IMR-90 (cell line): ENCODE measurements at regions not wholly inside any gene's neighbourhood (a gene's known extent, or its start where the extent isn't known, plus 50 kb on each side); places are given as distances from the start of the nearest gene placed in this dataset.

Experiments
- ATAC-seq: fragments of 200-7000 bp; cut with Tn5 transposase; 2 replicates; pipeline ENCODE4 v1.9.1; 2020; ENCODE audit warnings: low read depth, mild to moderate bottlenecking, moderate library complexity
- BruUV-seq: library from RNA; stranded (reverse); fragments of 400-500 nt; replicated peaks from 2 replicates; lab custom pipeline; 2021; lab: Mats Ljungman, UMichigan
- CTCF ChIA-PET: fragments of 300-600 bp; formaldehyde crosslinking; extraction: SDS; loops from one replicate; lab custom pipeline; 2021; ENCODE audit warnings: antibody characterized with exemption; lab: Yijun Ruan, JAX
- POLR2A ChIA-PET: fragments of 300-600 bp; sonication (Branson Sonifier 250); formaldehyde crosslinking; loops from one replicate; lab custom pipeline; 2022; ENCODE audit warnings: antibody characterized with exemption; ENCODE audit not compliant: unreplicated experiment; lab: Charles Lee
- DNase-seq: peaks from one replicate; pipeline ENCODE4 v3.0.0; 2013
- H2AFZ ChIP-seq: replicated peaks from 2 replicates; pipeline ENCODE3; 2013; ENCODE audit warnings: low read length, mild to moderate bottlenecking; ENCODE audit not compliant: poor library complexity
- H2AK5ac ChIP-seq: 2 replicates; pipeline ENCODE4 v1.6.1; 2013; ENCODE audit warnings: low read depth, low read length, inconsistent platforms
- H2AK9ac ChIP-seq: replicated peaks from 2 replicates; pipeline ENCODE3; 2013; ENCODE audit warnings: mild to moderate bottlenecking, low read depth, low read length, moderate library complexity; ENCODE audit not compliant: poor library complexity
- H2BK120ac ChIP-seq: 2 replicates; pipeline ENCODE4 v1.6.1; 2013; ENCODE audit warnings: low read depth, low read length, inconsistent platforms
- H2BK15ac ChIP-seq: 3 replicates; pipeline ENCODE4 v1.6.1; 2013; ENCODE audit warnings: low read depth, low read length, inconsistent platforms
- H2BK20ac ChIP-seq: 2 replicates; pipeline ENCODE4 v1.6.1; 2013; ENCODE audit warnings: low read depth, mild to moderate bottlenecking, inconsistent platforms, low read length, moderate library complexity
- H2BK5ac ChIP-seq: 2 replicates; pipeline ENCODE4 v1.6.1; 2013; ENCODE audit warnings: mild to moderate bottlenecking, low read depth, low read length, inconsistent platforms; ENCODE audit not compliant: poor library complexity, severe bottlenecking
- H3K14ac ChIP-seq: replicated peaks from 2 replicates; pipeline ENCODE4 v1.6.1; 2013; ENCODE audit warnings: low read depth, low read length, inconsistent platforms
- H3K18ac ChIP-seq: 2 replicates; pipeline ENCODE4 v1.6.1; 2013; ENCODE audit warnings: low read depth, low read length, control low read depth
- H3K23ac ChIP-seq: 2 replicates; pipeline ENCODE4 v1.6.1; 2013; ENCODE audit warnings: low read depth, low read length, inconsistent platforms
- H3K27ac ChIP-seq: 2 replicates; pipeline ENCODE4 v1.5.1; 2013; ENCODE audit warnings: mild to moderate bottlenecking, control low read depth, low read length; ENCODE audit not compliant: insufficient read depth
- H3K27me3 ChIP-seq: 2 replicates; pipeline ENCODE4 v1.6.1; 2013; ENCODE audit warnings: low read length; ENCODE audit not compliant: control insufficient read depth, insufficient read depth
- H3K36me3 ChIP-seq: 2 replicates; pipeline ENCODE4 v1.6.1; 2013; ENCODE audit warnings: low read length, mixed read lengths; ENCODE audit not compliant: control insufficient read depth, insufficient read depth
- H3K4ac ChIP-seq: 2 replicates; pipeline ENCODE4 v1.6.1; 2013; ENCODE audit warnings: low read depth, low read length, inconsistent platforms
- H3K4me1 ChIP-seq: 2 replicates; pipeline ENCODE4 v1.6.1; 2013; ENCODE audit warnings: low read length, mixed read lengths; ENCODE audit not compliant: control insufficient read depth, insufficient read depth
- H3K4me2 ChIP-seq: 2 replicates; pipeline ENCODE4 v1.6.1; 2013; ENCODE audit warnings: low read depth, mild to moderate bottlenecking, control low read depth, low read length, moderate library complexity
- H3K4me3 ChIP-seq: 2 replicates; pipeline ENCODE4 v1.5.1; 2013; ENCODE audit warnings: low read depth, mild to moderate bottlenecking, control low read depth, low read length, moderate library complexity; ENCODE audit not compliant: insufficient read depth
- H3K56ac ChIP-seq: 2 replicates; pipeline ENCODE4 v1.6.1; 2013; ENCODE audit warnings: low read length, inconsistent platforms; ENCODE audit not compliant: insufficient read depth; ENCODE audit errors: extremely low read depth
- H3K79me1 ChIP-seq, 2 experiments: 2 replicates each; pipeline ENCODE4 v1.6.1; 2013; ENCODE audit warnings: low read length in 2 of 2, inconsistent platforms in 1 of 2, low read depth in 1 of 2
- H3K9ac ChIP-seq: 2 replicates; pipeline ENCODE4 v1.6.1; 2013; ENCODE audit warnings: low read depth, low read length, control low read depth
- H3K9me1 ChIP-seq: 2 replicates; pipeline ENCODE4 v1.6.1; 2013; ENCODE audit warnings: low read length, inconsistent platforms; ENCODE audit not compliant: insufficient read depth
- H3K9me3 ChIP-seq: 2 replicates; pipeline ENCODE4 v1.6.1; 2013; ENCODE audit warnings: low read length; ENCODE audit not compliant: control insufficient read depth, insufficient read depth
- H4K20me1 ChIP-seq: 2 replicates; pipeline ENCODE4 v1.6.1; 2013; ENCODE audit warnings: low read length, inconsistent platforms; ENCODE audit not compliant: insufficient read depth
- H4K5ac ChIP-seq: 2 replicates; pipeline ENCODE4 v1.6.1; 2013; ENCODE audit warnings: mild to moderate bottlenecking, low read depth, low read length, control low read depth
- H4K8ac ChIP-seq, 2 experiments: 2 replicates each; pipeline ENCODE4 v1.6.1; 2013; ENCODE audit warnings: low read depth in 2 of 2, low read length in 2 of 2, control low read depth in 1 of 2, inconsistent platforms in 1 of 2
- H4K91ac ChIP-seq: 2 replicates; pipeline ENCODE4 v1.6.1; 2013; ENCODE audit warnings: low read depth, low read length, inconsistent platforms; ENCODE audit not compliant: insufficient read depth
- BHLHE40 ChIP-seq: fragments of 150-350 bp; IDR thresholded peaks from 2 replicates; pipeline ENCODE4 v1.6.1; 2016; ENCODE audit warnings: mild to moderate bottlenecking, low read depth, low read length
- CEBPB ChIP-seq: IDR thresholded peaks from 2 replicates; pipeline ENCODE4 v1.6.1; 2012; ENCODE audit warnings: low read depth, low read length, improper control_type of control experiment
- CHD1 ChIP-seq: IDR thresholded peaks from 2 replicates; pipeline ENCODE4 v1.6.1; 2012; ENCODE audit warnings: low read depth, low read length, improper control_type of control experiment
- FOS ChIP-seq: fragments of 150-350 bp; IDR thresholded peaks from 2 replicates; pipeline ENCODE4 v1.6.1; 2016; ENCODE audit warnings: low read depth, low read length
- MAFK ChIP-seq: IDR thresholded peaks from 2 replicates; pipeline ENCODE4 v1.6.1; 2012; ENCODE audit warnings: low read depth, low read length, improper control_type of control experiment
- MAZ ChIP-seq: IDR thresholded peaks from 2 replicates; pipeline ENCODE4 v1.6.1; 2012; ENCODE audit warnings: low read depth, mild to moderate bottlenecking, low read length, improper control_type of control experiment, moderate library complexity, borderline replicate concordance
- NFE2L2 ChIP-seq: fragments of 150-350 bp; IDR thresholded peaks from 2 replicates; pipeline ENCODE4 v1.6.1; 2016; ENCODE audit warnings: low read depth, mild to moderate bottlenecking, low read length
- POLR2A ChIP-seq: IDR thresholded peaks from 2 replicates; pipeline ENCODE4 v1.6.1; 2012; ENCODE audit warnings: mild to moderate bottlenecking, low read depth, low read length
- RAD21 ChIP-seq: IDR thresholded peaks from 2 replicates; pipeline ENCODE4 v1.6.1; 2012; ENCODE audit warnings: low read length, improper control_type of control experiment
- RCOR1 ChIP-seq: IDR thresholded peaks from 2 replicates; pipeline ENCODE4 v1.6.1; 2012; ENCODE audit warnings: mild to moderate bottlenecking, low read length, improper control_type of control experiment; ENCODE audit not compliant: insufficient replicate concordance
- SMC3 ChIP-seq: fragments of 150-350 bp; IDR thresholded peaks from 2 replicates; pipeline ENCODE4 v1.6.1; 2016; ENCODE audit warnings: low read depth, mild to moderate bottlenecking, antibody characterized with exemption, low read length, moderate library complexity
- WGBS, 2 experiments: methylation state at CpG; one replicate each; pipeline versions ENCODE4 v1.1.5 to v1.1.7; 2013; ENCODE audit warnings: missing lambda C conversion rate in 2 of 2; ENCODE audit not compliant: insufficient read length in 1 of 2; ENCODE audit errors: extremely low coverage in 2 of 2; 5-methylcytosine and 5-hydroxymethylcytosine counted together
- dilution Hi-C: fragments of 300-500 bp; cut with HindIII; formaldehyde crosslinking; loops from one replicate; pipeline ENCODE4 v1.14.3; 2018; ENCODE audit warnings: low sequenced_read_pairs; ENCODE audit not compliant: unreplicated experiment
- in situ Hi-C: fragments of 300-500 bp; cut with MboI; formaldehyde crosslinking; loops from 3 replicates; pipeline ENCODE4 v1.14.3; 2019; ENCODE audit warnings: low sequenced_read_pairs, inconsistent platforms, mixed read lengths
- intact Hi-C: fragments of 100-400 bp; cut with micrococcal nuclease; formaldehyde crosslinking; loops from 2 replicates; pipeline ENCODE4 v1.10.0; 2022
- TF ChIP-seq, protein P1 (sequence below): conservative IDR thresholded peaks from 2 replicates; pipeline ENCODE4 v1.5.1; 2012; ENCODE audit warnings: mild to moderate bottlenecking, low read depth, low read length, improper control_type of control experiment
- TF ChIP-seq, protein P2 (sequence below): fragments of 150-350 bp; IDR thresholded peaks from 2 replicates; pipeline ENCODE4 v1.6.1; 2016; ENCODE audit warnings: low read depth, mild to moderate bottlenecking, low read length, moderate library complexity, borderline replicate concordance

DNA sequence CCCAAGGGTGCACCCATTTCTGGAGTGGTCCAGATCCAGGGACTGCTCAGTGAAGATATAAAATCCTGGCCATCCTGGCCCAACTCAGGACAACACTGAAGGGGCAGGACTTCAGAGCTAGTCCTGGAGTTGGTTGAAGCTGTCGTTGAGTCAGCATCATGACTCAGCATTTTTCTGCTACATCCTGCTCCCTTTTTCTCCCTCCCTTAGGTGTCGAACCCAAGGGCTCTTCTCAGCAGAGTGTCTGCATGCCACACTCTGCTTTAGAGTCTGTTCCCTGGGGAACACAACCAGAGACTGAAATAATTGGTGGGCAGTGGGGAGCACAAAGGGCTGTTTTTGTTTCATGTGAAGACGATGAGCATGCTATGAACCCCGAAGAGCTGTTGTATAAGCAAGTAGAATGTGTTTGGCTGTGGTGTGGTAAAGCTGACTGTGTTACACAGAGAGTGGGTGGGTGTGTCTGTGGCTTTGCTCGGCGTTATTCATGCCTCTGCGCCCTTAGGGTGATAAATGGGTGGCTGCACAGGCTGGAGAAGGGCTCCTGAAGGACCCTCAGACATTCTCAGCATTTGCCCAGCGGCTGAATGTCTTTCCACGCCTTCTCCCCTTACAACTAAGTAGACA is 167.2 kb downstream of the CYYR1 start:
- WGBS, 2 experiments = 92% methylated on average over 2 of the region's 9 CpGs; no CpG with 5 or more reads in 1 of the 2 experiments
- in situ Hi-C loops (no loop called here), dilution Hi-C loops (no loop called here), intact Hi-C loops (no loop called here)
- no peaks in the 10 kb centered on the region for H3K27me3 ChIP-seq
- no peak overlapping the region for H2AK5ac ChIP-seq
- DNase-seq = peak; percentile 72
- peak; percentile 85 for ATAC-seq
- H3K79me1 ChIP-seq = no peaks in the 10 kb centered on the region
- peak overlapping the region; percentile 9 for H2AFZ ChIP-seq
- H2BK20ac ChIP-seq = no peak overlapping the region
- BruUV-seq = no TSS peak
- H2BK15ac ChIP-seq = no peak overlapping the region
- no peak overlapping the region for H4K91ac ChIP-seq
- no peak overlapping the region for H3K14ac ChIP-seq
- H3K56ac ChIP-seq = no peak overlapping the region
- no peak overlapping the region for H2BK120ac ChIP-seq
- H3K36me3 ChIP-seq = no peaks in the 10 kb centered on the region
- H3K23ac ChIP-seq = no peak overlapping the region
- TF ChIP-seq, protein P1, sequence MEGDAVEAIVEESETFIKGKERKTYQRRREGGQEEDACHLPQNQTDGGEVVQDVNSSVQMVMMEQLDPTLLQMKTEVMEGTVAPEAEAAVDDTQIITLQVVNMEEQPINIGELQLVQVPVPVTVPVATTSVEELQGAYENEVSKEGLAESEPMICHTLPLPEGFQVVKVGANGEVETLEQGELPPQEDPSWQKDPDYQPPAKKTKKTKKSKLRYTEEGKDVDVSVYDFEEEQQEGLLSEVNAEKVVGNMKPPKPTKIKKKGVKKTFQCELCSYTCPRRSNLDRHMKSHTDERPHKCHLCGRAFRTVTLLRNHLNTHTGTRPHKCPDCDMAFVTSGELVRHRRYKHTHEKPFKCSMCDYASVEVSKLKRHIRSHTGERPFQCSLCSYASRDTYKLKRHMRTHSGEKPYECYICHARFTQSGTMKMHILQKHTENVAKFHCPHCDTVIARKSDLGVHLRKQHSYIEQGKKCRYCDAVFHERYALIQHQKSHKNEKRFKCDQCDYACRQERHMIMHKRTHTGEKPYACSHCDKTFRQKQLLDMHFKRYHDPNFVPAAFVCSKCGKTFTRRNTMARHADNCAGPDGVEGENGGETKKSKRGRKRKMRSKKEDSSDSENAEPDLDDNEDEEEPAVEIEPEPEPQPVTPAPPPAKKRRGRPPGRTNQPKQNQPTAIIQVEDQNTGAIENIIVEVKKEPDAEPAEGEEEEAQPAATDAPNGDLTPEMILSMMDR = no peak
- TF ChIP-seq, protein P2, sequence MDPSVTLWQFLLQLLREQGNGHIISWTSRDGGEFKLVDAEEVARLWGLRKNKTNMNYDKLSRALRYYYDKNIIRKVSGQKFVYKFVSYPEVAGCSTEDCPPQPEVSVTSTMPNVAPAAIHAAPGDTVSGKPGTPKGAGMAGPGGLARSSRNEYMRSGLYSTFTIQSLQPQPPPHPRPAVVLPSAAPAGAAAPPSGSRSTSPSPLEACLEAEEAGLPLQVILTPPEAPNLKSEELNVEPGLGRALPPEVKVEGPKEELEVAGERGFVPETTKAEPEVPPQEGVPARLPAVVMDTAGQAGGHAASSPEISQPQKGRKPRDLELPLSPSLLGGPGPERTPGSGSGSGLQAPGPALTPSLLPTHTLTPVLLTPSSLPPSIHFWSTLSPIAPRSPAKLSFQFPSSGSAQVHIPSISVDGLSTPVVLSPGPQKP = no peak
- TF ChIP-seq FOS (no peak), NFE2L2 (peak; percentile 99), BHLHE40 (no peak), MAZ (no peak), POLR2A (no peak), CHD1 (no peak), RCOR1 (no peak), SMC3 (no peak), MAFK (peak; percentile 98), CEBPB (no peak), RAD21 (no peak)
- H3K4me3 ChIP-seq = no peak overlapping the region
- CTCF ChIA-PET = no interaction called here
- H3K9ac ChIP-seq = no peak overlapping the region
- no peak overlapping the region for H3K18ac ChIP-seq
- H4K20me1 ChIP-seq = no peaks in the 10 kb centered on the region
- H2BK5ac ChIP-seq = no peak overlapping the region
- no peaks in the 10 kb centered on the region for H3K4me1 ChIP-seq
- H3K9me1 ChIP-seq = no peaks in the 10 kb centered on the region
- no peak overlapping the region for H4K5ac ChIP-seq
- H2AK9ac ChIP-seq = no peak overlapping the region
- no peak overlapping the region for H3K4ac ChIP-seq
- no peaks in the 10 kb centered on the region for H3K9me3 ChIP-seq
- POLR2A ChIA-PET = interaction anchor here (0.6 to 0.8 kb wide), 2 partner anchors 16 to 80 kb away, joined by 3 to 4 read pairs; no protein-coding TSS in a partner anchor
- peak overlapping the region; percentile 33 for H3K4me2 ChIP-seq
- no peak overlapping the region for H3K27ac ChIP-seq
- no peak overlapping the region for H4K8ac ChIP-seq
